ENCODE measurements at regions not wholly inside any gene's neighbourhood (a gene's known extent, or its start where the extent isn't known, plus 50 kb on each side); places are given as distances from the start of the nearest gene placed in this dataset.

DNA sequence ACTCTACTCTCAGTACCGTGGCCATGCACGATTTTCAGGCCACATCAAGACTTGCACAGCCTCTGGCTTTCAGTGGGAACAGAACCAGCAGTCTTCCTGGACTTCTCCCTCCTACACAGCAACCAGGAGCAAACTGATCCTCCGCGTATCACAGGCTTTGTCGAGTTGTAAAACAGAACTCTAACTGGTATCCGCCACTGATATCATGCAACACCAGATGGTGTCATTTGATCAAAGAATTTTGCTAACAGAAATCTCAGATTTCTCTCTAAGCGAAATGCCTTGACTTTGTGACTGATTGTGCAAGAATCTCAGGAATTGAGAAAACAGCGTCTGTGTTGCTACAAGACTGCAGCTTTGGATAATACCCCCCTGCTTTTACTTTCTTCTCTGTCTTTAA, 85.7 kb downstream of the COPS8 start:
- DNase-seq, result no peak

DNA sequence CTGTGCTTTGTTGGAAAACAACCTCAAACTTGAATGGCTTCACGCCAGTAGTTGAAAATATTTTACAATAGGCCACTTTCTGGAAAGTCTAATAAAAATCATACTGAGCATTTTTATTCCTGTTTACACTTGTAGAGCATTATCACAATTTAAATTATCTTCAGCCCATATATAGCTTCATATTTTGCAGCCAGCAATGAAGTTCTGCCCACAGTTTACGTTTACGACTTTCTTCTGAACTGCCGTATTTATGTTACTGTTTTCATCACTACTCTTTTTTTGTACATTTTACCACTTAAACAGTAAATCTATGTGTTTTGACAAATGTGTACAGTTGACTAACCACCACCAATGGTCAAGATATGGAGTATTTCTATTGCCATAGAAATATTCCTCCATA, 86.2 kb downstream of the COPS8 start:
- DNase-seq, result no peak

DNA sequence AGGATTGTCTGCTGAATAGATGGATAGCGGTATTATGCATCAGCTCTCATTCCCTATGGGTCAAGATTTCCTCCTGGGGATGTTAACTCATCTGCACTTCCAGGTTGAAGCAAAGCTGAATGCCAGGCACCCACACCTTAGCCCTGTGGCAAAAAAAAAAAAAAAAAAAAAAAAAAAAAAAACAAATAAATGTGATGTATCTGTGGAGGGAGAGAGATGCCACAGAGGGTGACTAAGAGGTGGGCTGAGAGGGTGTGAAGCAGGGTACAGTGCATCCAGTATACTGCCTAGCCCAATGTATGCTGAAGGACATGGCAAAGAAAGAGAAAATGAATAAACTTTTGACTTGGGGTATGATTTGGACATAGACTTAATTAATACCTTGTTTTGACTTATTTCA, 91.4 kb downstream of the COPS8 start:
- no peak for DNase-seq

DNA sequence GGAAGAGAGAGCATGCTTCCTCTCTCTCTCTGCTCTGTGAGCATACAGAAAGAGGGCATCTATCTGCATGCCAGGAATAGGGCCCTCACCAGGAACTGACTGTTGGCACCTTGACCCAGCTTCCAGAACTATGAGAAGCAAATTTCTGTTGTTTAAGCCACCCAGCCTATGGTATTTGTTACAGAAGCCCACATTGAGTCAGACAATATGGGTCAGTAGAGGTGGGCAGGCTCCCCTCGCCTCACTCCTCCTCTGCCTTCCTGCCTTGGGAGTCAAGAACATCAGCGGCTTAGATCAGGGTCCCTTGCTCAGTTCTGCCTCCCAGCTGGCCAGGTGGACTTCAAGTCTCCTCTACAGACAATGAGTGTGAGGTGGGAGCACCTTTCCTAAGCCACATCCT, 92.3 kb downstream of the COPS8 start:
- DNase-seq, result no peak

DNA sequence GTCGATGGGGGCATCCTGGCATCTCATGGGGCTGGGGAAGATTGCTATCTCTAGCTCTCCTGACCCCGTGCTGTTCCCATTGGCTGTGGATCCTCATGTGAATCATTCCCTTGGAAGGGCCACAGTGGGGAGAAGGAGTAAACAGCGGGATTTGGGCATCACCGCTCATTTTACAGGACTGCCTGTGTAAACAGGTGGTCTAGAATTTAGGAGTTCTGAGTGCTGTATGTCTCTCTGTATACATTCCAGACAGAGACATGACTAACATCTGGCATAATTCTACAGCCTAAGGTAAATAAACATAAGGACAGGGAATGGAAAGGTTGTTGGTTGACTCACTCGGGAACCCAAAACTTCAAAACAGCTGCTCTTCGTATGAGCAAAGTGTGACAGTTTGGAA, 92.7 kb downstream of the COPS8 start:
- no peak for DNase-seq

DNA sequence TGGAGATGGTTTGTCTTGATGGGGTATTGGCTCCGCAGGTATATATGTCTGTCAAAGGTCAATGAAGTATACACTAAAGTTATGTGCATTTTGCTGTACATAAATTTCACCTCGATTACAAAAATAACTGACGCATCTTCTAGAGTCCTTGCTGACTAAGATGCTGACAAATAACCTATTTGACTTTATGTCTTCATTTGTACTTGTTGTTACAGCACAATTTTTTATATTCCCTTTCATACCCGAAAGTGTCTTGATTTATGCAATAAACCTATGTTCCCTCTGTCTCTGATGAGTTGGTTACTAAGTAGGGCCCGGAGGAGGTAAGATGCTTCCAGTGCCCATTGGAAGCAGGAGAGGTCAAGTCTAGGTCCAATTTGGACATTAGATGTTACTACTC, 93.5 kb downstream of the COPS8 start:
- DNase-seq, result no peak

DNA sequence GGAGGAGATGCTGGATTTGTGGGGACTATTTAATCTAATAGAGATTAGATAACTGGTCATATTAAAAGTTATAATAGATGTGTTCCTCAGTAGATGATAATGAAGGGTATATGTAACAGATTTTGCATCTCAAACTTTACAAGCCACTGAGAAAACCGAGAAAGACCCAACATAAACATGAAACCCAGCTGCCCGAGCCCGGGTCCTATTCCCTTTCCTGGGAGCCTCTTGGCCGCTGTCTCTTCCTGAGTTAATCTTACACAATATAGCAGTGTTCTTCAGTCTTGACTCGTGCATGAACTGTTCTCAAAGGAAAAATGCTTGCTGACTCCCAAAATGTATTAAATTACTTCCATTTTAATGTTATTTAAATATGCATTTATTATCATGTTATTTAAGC, 94.5 kb downstream of the COPS8 start:
- no peak for DNase-seq

DNA sequence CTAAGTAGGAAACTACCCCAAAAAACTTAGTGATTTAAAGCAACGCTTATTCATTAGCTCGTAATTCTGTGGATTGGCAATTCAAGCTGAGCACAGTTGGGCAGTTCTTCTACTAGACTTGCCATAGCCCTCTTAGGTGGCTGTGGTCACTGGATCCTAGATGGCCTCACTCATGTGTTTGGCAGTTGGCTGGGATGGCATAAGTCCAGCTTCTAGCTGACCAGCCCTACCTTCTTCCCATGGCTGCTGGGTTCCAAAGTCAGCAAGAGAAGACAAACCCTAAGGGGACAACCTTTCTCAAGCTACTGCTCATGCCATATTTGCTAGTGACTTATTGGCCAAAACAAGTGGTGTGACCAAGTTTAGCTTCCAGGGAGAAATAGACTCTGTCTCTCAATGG, 95.3 kb downstream of the COPS8 start:
- no peak for DNase-seq

DNA sequence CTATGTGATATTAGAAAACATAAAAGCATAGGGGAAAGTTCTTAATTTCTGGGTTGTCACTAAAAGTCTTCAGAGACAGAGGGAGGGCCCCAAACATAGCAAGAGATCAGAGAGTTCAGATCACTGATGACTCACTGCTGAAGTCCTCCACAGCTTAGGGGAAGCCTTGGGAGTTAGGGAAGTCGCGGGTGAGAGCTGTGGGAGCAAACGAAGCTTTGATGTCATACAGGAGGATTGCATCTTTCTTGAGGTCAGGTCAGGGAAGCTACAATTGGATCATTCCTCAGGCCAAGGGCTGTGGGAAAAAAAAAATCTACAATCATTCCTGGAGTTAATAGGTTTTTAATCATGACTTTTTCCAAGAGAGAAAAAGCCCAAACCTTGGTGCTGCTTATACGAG, 96.2 kb downstream of the COPS8 start:
- DNase-seq, result no peak

DNA sequence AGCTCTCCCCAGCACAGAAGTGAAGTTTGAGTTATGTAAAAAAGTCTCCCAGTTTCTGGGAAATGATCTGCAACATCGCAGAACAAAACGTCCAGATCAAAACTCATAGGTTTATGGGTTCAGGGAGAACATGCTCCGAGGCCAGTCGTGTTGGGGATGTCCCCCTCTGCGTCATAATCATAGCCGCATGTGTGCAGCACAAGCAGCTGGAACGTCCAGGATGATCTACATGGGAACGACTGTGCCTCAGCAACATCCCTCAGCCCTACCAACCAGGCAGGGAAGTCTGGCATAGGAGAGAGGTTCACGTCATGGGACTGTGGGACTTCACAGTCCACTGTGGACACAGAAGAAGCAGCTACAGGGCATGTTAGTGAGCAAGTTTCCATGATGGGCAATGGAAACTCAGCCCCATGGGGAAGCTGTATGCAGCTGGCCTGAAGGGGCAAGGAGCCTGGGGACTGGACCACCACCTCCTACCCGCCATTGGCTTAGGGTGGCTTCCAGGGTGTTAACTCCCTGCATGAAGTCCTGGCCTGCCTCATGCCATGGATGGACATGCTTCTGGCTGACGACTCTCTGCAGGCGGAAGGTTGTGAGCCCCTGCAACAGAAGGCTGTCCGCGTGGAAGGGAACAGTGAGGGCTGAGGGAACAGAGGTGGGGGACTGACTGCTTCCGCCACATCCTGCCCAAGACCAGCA, 96.9 kb downstream of the COPS8 start:
- DNase-seq, result no peak

DNA sequence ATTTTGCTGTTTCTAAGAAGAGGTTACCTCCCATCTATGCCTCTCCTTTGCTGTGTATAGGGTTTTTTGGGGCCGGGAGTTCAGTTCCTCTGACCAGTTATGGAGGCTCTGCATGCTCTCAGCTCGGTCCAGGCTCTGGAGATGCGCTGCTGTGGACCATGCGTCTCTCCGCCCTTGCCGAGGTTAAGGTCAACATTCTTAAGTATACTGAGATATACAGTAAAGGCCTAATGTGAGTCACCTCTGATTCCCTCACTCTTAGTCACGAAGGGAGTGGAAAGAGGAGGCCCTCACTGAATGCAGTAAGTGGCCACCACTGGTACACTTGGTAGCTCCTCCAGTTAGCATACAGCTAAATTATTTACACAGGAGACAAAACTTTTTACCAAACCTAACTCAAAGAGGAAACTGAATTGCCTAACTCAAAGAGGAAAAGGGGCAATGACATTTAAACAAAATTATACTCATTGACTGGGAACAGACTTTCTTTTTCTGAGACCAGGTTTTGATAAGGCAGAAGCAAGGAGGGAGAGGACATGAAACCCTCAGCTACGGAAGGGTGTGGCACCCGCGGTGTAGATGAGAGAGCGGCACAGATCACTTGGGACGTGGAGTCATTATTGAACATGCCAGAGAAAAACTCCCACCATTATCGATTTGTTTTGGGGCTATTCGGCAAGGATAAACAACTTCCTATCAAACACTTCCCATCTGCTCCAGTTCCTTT, 98.7 kb downstream of the COPS8 start:
- DNase-seq, result no peak

DNA sequence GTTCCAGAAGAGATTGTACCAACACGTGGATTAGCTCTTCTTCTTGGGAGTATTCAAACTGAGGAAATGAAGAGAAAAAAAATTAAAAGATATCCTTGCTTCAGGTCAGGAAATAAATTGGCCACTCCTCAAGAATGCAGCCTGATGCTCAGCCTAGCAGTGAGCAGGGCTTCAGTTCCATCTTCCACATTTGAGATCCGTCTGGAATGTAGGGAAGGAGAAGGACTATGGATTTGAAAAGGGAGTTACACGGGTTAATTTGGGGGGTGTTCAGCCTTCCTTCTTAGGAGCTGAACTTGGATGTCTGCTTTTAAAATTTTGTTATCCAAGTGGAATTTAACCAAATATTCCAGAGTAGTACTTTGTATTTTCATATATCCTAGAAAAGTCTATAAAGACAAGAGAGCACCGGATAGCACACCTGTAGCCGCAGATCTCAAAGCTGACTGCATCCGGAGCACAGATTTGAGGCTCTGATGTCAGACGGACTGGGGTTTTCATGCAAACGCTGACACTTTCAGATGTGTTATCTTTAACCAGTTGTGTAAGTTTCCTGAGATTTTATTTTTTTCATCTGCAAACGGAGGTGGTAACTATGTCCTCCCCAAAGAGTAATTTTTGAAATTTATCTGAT, 99.3 kb downstream of the COPS8 start:
- no peak for DNase-seq

DNA sequence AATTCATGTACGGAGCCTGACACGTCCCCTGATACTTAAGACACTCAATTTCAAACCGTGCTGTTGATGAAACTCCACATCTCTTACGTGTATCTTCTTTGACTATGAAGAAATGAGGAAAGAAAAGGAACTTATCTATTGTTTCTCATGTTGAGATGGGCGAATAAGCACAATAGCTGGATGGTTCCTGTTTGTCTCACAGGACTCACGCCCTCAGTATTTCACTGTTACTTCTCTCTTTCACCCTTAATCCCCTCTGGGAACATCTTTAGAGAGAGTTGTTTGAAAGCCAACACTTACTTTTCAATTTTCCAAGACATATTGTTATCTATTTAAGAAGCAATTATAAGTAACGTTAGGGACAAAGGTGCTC, 99.8 kb downstream of the COPS8 start:
- DNase-seq, result no peak

DNA sequence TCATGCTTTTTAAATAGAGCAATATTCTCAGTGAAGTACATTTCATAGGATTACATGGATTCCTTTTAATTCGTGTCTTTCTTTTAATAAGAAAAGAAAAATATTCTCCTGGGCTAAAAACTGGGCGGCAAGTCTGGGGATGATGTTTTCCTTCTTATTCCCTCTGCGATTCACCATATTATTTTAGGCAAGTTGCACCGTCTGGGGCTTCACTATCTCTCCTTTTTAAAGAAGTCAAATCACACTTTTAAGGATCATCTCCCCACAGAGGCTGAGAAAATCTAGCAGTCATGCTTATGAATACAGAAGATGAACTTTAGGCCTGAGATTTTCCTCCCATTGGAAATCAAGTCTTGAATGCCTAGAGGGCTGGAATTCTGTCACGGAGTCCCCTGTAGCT, 104.1 kb downstream of the COPS8 start:
- DNase-seq, result no peak

DNA sequence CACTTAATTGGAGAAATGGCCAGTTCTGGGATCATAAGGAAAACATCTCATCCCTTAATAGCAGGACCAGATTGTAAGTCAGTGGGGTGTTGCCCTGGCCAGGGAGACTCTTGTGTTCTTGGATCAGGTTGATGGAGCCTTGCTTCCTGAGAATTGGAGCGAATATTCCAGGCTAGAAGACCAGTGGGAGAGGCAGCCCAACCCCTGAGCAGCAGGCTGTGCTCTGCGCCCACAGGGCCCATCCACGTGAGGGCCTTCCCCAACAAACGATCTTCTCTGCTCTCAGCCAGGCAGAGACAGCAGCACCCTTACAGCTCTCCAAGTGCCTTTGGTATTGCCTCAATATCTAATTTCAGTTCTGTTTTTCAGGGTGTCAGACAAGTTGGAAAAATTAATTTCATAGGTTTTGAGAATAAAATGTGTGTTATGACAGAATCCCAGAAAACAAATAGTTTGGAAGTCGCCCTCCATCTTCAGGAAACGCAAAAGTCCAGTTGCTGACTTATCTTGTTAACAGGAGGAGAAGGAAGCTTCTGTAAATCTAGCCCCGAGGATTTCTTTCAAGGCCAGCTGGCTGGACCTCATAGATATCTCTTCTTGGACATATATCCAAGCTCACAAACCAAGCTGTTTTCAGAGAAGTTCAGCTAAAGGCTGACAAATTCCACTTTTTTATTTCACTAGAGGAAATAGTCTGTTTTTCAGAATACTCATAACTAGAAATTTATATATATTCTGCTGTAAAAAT, 105.5 kb downstream of the COPS8 start:
- DNase-seq, result no peak

DNA sequence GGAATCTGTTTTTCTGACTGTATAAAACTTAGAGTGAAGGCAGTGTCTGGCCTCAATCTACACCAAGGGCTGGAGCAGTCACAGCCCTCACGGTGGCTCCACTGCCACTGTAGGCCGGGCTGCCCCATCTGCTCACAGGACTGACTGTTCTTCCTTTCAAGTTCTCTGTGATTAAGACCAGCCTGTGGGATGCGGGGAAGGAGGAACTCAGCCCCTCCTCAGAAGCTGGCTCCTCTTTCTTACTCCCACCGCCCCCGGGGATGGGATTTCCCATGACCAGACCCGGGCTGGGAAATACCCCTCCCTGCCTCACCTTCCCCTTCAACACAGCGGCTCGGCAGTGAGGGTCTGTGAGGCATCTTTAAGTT, 106.0 kb downstream of the COPS8 start:
- DNase-seq, result no peak

DNA sequence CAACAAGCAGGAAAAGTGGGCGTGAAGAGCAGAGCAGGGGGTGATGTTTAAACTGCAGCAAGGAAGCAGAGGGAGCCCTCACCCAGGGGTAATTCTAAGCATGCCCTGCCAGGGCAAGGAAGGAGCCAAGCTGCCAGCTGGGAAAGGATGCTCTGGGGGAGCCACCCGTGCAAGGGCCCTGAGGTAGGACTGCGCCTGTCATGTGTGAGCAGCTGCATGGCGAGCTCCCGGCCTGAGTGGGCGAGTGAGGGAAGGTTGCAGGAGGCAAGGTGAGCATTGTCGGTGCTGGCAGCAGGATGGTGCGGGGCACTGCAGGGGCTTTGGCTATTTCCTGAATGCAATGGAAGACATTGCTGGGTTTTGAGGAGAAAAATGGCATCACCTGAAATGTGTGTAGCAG, 107.2 kb downstream of the COPS8 start:
- no peak for DNase-seq

DNA sequence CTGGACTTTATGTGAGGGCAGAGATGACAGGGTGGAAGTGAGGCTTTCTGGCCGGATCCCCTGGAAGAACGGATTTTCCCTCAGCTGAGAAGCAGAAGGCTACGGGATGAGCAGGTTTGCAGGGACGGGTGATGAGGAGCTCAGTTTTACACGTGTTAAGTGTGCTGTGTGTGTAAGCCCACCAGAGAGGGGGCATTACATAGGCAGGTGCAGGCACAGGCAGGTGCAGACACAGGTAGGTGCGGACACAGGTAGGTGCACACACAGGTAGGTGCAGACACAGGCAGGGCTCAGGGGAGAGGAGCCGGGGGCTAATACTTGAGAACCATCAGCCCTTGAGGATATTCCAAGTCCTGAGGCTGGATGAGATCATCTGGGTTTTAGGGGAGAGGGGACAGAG, 107.7 kb downstream of the COPS8 start:
- no peak for DNase-seq

DNA sequence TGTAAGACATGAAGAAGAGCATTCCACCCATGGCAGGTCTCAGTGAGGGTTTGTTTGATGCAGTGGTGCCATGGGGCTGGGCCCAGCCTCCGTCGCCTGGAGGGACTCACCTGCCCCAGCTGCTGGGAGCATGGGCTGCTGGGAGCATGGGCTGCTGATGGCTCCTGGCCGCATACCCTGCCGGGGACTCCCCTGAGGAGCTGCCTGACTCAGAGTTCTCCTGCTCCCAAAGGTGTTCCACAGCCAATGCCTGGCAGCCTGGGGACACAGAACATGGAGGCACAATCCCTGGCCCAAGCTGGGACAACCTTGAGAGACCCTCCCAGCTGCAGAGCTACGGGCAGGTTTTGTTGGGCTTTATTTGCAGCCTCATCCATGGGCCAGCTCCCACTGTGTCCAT, 108.4 kb downstream of the COPS8 start:
- DNase-seq, result no peak

DNA sequence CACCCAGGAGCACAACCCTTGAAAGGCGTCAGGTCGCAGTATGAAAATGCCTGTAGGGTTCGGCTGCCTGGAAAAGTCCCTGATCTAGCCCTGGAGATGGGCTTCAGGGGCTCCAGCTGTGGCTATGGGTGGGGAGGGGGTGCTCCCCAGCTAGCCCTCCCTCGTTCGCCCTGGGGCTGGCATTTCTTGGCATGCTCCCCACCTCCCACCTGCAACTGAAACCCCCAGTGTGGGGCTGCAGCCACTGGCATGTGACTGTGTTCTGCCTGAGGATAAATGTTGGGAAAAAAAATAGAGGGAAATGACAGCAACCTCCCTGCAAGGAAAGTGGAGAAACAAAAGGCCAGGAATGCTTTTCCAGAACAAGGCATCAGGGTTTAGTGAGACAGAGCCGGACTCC, 109.2 kb downstream of the COPS8 start:
- no peak for DNase-seq

DNA sequence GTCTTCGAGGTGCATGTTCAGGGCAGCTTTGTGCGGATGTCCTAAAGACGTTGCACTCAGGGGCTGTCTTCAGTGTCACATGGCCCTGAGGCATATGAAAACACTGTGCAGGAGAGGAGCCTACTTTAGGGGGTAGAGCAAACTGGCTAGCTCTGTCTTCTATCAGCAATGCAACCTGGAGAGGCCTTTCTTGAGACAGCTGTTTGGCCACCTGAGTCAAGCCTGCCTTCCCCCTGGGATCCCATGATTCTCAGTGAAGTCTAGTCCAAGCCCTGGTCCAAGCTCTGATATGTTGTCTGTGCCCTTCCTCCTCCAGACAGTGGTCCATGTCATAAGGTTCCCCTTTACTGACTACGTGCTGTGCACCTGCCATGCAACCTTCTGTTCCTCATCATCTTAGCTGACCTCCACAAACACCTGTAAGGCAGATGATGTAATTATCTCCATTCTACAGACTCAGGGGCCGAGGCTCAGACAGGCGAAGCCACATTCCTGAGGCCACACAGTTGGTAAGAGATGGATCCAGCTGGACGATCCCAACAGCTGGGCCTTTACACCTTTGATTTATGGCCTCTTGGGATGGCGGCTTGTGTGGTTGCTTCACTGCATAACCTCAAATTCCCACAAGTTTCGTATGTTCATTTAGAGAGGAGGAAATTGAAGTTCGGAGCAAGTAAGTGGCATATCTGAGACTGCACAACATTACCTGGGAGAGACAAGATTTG, 109.9 kb downstream of the COPS8 start:
- no peak for DNase-seq

DNA sequence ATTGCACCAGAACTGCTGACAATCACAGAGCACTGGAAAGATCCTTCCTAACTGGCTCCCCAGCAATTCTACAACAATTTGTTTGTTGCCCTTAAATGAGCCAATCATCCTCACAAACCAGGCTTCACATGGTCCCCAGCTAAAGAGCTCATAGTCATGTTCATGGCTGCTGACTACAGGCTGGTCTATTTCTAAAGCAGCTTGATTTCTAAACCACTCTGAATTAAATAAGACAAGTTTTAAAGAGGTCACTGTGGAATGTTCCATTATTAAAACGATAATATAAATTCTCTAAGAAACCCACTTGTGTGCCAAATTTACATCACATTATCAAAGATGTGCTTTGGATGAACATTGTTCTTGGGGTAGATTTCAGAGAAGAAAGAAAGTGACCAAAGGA, 110.7 kb downstream of the COPS8 start:
- DNase-seq, result no peak
